Esophagus squamous epithelium (tissue), 5 donors: ENCODE measurements at regions not wholly inside any gene's neighbourhood (a gene's known extent, or its start where the extent isn't known, plus 50 kb on each side); places are given as distances from the start of the nearest gene placed in this dataset.

ENCODE experiments used
- DNase-seq: peaks from one replicate; lab custom pipeline; 2025; lab: John Stamatoyannopoulos, UW
- H3K27ac ChIP-seq, 4 donors: fragments of 200-600 bp; sonication (generic); one replicate each; pipeline ENCODE4 v1.5.1; 2016 to 2019; ENCODE audit warnings: mild to moderate bottlenecking in 1 of 4
- H3K27me3 ChIP-seq, 4 donors: fragments of 200-600 bp; sonication (generic); 1 replicate in 3 of 4; 2 replicates in 1 of 4; pipeline versions ENCODE4 v1.5.1 to v1.6.0; 2017 to 2021; ENCODE audit warnings: antibody characterized with exemption in 1 of 4
- H3K36me3 ChIP-seq, 3 donors: fragments of 200-600 bp; sonication (generic); one replicate each; pipeline ENCODE4 v1.5.1; 2016 to 2019
- H3K4me1 ChIP-seq, 3 donors: fragments of 200-600 bp; sonication (generic); one replicate each; pipeline ENCODE4 v1.5.1; 2017 to 2019
- H3K4me3 ChIP-seq, 4 donors: fragments of 200-600 bp; sonication (generic); 1 replicate in 3 of 4; 2 replicates in 1 of 4; pipeline ENCODE4 v1.5.1; 2016 to 2019; ENCODE audit warnings: mild to moderate bottlenecking in 2 of 4, moderate library complexity in 1 of 4
- H3K9me3 ChIP-seq, 3 donors: fragments of 200-600 bp; sonication (generic); one replicate each; pipeline ENCODE4 v1.5.1; 2016 to 2019
- CTCF ChIP-seq, 6 experiments: fragments of 450-650 bp in 4 of 6; fragments of 200-600 bp in 2 of 6; sonication (generic) in 2 of 6; IDR thresholded peaks; one replicate each; pipeline ENCODE4 v1.5.1; 2016 to 2019; ENCODE audit warnings: antibody characterized with exemption in 6 of 6, mild to moderate bottlenecking in 4 of 6, moderate library complexity in 4 of 6
- POLR2A ChIP-seq, 4 donors: fragments of 450-650 bp; IDR thresholded peaks; one replicate each; pipeline ENCODE4 v1.6.1; 2017; ENCODE audit warnings: antibody characterized with exemption in 4 of 4, mild to moderate bottlenecking in 4 of 4, moderate library complexity in 3 of 4
- WGBS, 2 donors: methylation state at CpG; one replicate each; pipeline ENCODE4 v1.1.5; 2018; 5-methylcytosine and 5-hydroxymethylcytosine counted together
- intact Hi-C: fragments of 100-400 bp; cut with DNase I; formaldehyde crosslinking; loops from one replicate; pipeline ENCODE4 v1.15.0; 2022
- donor health status: DM: yes; HTN: yes; CAD: no.

DNA sequence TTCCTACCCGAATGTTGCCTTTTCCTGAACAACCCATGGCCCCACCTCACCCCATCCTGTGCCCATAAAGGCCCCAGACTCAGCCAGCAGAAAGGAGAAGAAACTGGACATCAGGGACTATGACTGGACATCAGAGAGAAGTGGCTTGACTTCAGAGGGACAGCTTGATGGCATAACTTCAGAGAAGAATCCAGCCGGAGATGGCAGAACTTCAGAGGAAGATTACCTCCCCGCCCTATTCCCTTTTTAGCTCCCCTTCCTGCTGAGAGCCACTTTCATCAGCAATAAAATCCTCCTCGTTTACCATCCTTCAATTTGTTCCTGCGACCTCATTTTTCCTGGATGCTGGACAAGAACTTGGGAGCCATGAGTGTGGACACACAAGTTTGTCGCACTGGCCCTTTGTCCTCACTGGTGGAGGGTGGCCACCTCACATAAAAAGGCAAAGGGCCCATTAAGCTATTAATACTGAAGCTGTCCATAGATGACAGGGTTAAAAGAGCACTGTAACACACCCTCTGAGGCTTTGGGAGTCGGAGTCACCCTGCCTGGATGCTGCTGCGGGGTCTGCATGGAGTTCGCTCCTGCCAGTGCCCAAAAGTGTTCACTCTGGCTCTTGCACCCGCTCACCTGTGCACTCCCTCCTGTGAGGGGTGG lies 260.4 kb downstream of the SLITRK1 start:
- no peaks in the 10 kb centered on the region for H3K9me3 ChIP-seq
- H3K27me3 ChIP-seq, result no peaks in the 10 kb centered on the region
- 77 to 78% methylated on average over 9 of the region's 10 CpGs for WGBS, 2 donors
- no peak overlapping the region for H3K27ac ChIP-seq
- no peak for TF ChIP-seq CTCF (IDR thresholded peaks at IDR 0.05)
- TF ChIP-seq POLR2A (IDR thresholded peaks at IDR 0.05), result no peak
- H3K36me3 ChIP-seq, result no peaks in the 10 kb centered on the region
- H3K4me1 ChIP-seq, result no peaks in the 10 kb centered on the region
- no peak for DNase-seq
- intact Hi-C loops, result no loop called here
- H3K4me3 ChIP-seq, result no peak overlapping the region

DNA sequence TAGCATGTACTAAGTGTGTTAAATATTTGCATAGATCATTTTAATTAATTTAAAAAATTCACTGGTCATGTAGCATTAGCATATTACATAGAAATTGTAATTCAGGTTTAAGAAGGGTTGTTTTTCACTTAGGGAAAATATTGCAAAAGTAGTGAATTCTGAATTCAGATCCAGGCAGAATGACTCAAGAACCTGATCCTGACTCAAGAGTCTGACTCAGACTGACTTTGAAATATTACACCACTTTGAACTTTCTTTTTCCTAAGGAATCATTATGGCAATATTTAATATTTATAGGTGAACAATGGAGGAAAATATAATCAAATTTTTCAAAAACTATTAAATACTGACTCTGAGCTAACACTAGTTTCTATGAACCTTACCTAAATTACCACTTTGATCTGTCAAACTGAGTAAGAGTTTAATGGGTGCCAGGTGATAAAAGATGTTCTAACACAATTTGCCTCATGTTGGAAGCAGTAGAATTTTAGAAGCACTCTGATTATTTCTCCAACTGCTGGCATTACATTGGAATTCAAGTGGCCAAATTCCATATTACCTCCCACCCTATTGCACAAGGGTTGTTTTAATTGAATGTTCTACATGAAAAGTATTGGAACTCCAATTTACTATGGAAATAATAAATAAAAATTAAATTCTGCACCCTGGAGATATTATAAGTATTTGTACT lies 261.6 kb downstream of the SLITRK1 start:
- H3K9me3 ChIP-seq, result no peaks in the 10 kb centered on the region
- H3K27ac ChIP-seq, result no peak overlapping the region
- no peaks in the 10 kb centered on the region for H3K27me3 ChIP-seq
- intact Hi-C loops, result no loop called here
- no peak for DNase-seq
- no peak overlapping the region for H3K4me3 ChIP-seq
- H3K4me1 ChIP-seq, result no peaks in the 10 kb centered on the region
- no peak for TF ChIP-seq CTCF (IDR thresholded peaks at IDR 0.05)
- TF ChIP-seq POLR2A (IDR thresholded peaks at IDR 0.05), result no peak
- H3K36me3 ChIP-seq, result no peaks in the 10 kb centered on the region

GRCh38 chr13:83618966-83619365 lies 263.3 kb downstream of the SLITRK1 start:
- no peak overlapping the region for H3K4me3 ChIP-seq
- no peaks in the 10 kb centered on the region for H3K4me1 ChIP-seq
- no peak for DNase-seq
- no peak overlapping the region for H3K27ac ChIP-seq
- TF ChIP-seq CTCF (IDR thresholded peaks at IDR 0.05) (no peak), POLR2A (IDR thresholded peaks at IDR 0.05) (no peak)
- no peaks in the 10 kb centered on the region for H3K27me3 ChIP-seq
- H3K9me3 ChIP-seq, result no peaks in the 10 kb centered on the region
- no peaks in the 10 kb centered on the region for H3K36me3 ChIP-seq
- intact Hi-C loops, result no loop called here

DNA sequence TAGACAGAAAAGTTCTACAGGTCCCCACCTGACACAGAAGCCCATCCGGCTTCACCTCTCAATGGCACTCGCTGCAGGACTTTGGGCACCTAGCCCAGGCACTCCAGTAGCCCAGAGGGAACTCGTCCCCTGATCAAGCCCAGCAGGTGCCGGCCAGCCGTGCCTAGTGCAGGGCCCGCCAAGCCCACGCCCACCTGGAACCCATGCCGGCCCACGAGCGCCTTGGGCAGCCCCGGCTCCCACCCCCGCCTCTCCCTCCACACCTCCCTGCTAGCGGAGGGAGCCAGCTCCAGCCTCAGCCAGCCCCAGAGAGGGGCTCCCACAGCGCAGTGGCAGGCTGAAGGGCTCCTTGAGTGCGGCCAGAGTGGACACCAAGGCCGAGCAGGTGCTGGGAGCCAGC lies 268.8 kb downstream of the SLITRK1 start:
- no peaks in the 10 kb centered on the region for H3K4me1 ChIP-seq
- peaks cover 0 to 13% (median 0%) of the 10 kb centered on the region in 3 donors for H3K9me3 ChIP-seq
- no peak for DNase-seq
- H3K4me3 ChIP-seq, result no peak overlapping the region
- no peaks in the 10 kb centered on the region for H3K27me3 ChIP-seq
- 88% methylated on average over 4 of the region's 16 CpGs; no CpG with 5 or more reads in 1 of the 2 donors for WGBS, 2 donors
- H3K36me3 ChIP-seq, result no peaks in the 10 kb centered on the region
- intact Hi-C loops, result no loop called here
- TF ChIP-seq CTCF (IDR thresholded peaks at IDR 0.05), result no peak
- no peak for TF ChIP-seq POLR2A (IDR thresholded peaks at IDR 0.05)
- H3K27ac ChIP-seq, result no peak overlapping the region

- no peaks in the 10 kb centered on the region for H3K4me1 ChIP-seq
- no peaks in the 10 kb centered on the region for H3K36me3 ChIP-seq
- WGBS, 2 donors, result 53 to 81% methylated on average over 1 of the region's 1 CpG
- TF ChIP-seq POLR2A (IDR thresholded peaks at IDR 0.05), result no peak
- no peaks in the 10 kb centered on the region for H3K27me3 ChIP-seq
- H3K4me3 ChIP-seq, result no peak overlapping the region
- DNase-seq, result no peak
- intact Hi-C loops, result no loop called here
- no peaks in the 10 kb centered on the region for H3K9me3 ChIP-seq
- H3K27ac ChIP-seq, result no peak overlapping the region
Measured at GRCh38 chr13:83601539-83601938, 280.7 kb downstream of the SLITRK1 start.
